IPS-15b (cell line): ENCODE measurements at regions not wholly inside any gene's neighbourhood (a gene's known extent, or its start where the extent isn't known, plus 50 kb on each side); places are given as distances from the start of the nearest gene placed in this dataset.
"Not testable (repeated sequence)": the region's sequence is repeated elsewhere in the genome, so short reads cannot be mapped to it uniquely, and the experiment has no call there.

Experiments
- H3K27me3 ChIP-seq: one replicate; pipeline ENCODE4 v1.6.1; 2013; ENCODE audit warnings: low read length; ENCODE audit not compliant: control insufficient read depth, insufficient read depth
- H3K36me3 ChIP-seq: one replicate; pipeline ENCODE4 v1.6.1; 2013; ENCODE audit warnings: low read length; ENCODE audit not compliant: control insufficient read depth, insufficient read depth
- H3K4me1 ChIP-seq: one replicate; pipeline ENCODE4 v1.6.1; 2013; ENCODE audit warnings: mild to moderate bottlenecking, low read length; ENCODE audit not compliant: control insufficient read depth, insufficient read depth
- H3K4me3 ChIP-seq: one replicate; pipeline ENCODE4 v1.5.1; 2013; ENCODE audit warnings: low read depth, low read length
- H3K9ac ChIP-seq: one replicate; pipeline ENCODE4 v1.6.1; 2013; ENCODE audit warnings: low read depth, mild to moderate bottlenecking, low read length
- H3K9me3 ChIP-seq: one replicate; pipeline ENCODE4 v1.6.1; 2013; ENCODE audit warnings: mild to moderate bottlenecking, low read length; ENCODE audit not compliant: control insufficient read depth, insufficient read depth

DNA sequence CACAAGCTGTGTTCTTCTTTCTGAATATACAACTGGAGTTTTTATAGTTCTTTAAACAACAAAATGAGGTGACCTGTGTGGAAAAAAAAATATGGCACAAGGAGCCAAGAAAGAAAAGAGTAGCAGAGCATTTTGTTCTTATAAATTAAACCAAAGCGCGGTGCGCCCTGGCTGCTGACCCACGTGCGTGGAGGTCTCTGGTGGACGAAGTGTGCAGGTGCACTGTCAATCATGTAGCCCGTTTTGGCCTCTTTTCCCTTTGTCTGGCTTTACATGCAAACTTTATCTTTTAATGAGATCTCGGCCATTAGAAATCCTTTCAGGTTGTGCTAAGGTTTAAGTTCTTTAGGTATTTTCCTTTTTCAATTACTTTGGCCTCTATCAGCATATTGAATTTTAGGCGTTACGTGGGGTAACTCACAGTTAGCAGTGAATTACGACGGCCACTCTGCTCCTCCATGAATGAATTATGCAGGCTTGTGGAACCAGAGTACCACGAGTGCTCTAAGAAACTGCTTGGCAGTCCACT lies 443.9 kb upstream of the SLC10A2 start:
- Histone ChIP-seq H3K27me3 (no peaks in the 10 kb centered on the region), H3K9ac (no peak overlapping the region), H3K4me1 (no peaks in the 10 kb centered on the region), H3K9me3 (no peaks in the 10 kb centered on the region), H3K36me3 (no peaks in the 10 kb centered on the region), H3K4me3 (no peak overlapping the region)

DNA sequence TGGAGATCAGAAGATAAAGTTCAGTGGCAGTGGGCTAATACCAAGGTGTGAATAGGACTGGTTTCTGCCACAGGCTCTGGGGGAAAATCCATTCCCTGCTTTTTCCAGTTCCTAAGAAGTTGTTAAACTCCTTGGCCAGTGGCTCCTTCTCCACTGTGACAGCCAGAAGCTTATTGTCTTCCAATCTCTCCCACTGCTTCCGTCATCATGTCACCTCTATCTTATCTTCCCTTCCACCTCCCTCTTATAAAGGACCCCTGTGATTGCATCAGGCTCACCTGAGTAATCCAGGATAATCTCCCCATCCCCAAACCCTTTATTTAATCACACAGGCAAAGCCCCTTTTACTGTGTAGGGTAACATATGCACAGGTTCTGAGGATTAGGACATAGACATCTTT lies 431.2 kb upstream of the SLC10A2 start:
- H3K9me3 ChIP-seq: no peaks in the 10 kb centered on the region
- H3K36me3 ChIP-seq: no peaks in the 10 kb centered on the region
- no peaks in the 10 kb centered on the region for H3K4me1 ChIP-seq
- no peaks in the 10 kb centered on the region for H3K27me3 ChIP-seq
- H3K9ac ChIP-seq: no peak overlapping the region
- no peak overlapping the region for H3K4me3 ChIP-seq

DNA sequence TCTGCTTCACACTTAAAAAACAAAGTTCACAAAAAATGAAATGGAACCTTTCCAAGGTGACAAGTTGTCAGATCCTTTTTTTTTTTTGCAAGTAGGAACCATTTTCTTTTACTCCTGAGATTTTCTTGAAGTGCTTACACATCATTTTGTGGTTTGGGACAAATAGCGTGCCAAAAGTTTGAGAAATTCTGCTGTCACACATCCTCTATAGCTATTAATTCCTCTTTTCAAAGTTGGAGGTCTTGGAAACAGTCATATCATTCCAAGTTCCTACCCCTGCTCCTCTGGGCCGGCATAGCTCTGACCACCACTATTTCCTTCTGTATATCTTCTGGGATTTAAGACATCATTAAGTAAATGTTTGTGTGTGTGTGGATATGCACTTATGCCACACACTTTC lies 421.6 kb upstream of the SLC10A2 start:
- no peak overlapping the region for H3K4me3 ChIP-seq
- no peaks in the 10 kb centered on the region for H3K36me3 ChIP-seq
- no peaks in the 10 kb centered on the region for H3K27me3 ChIP-seq
- no peak overlapping the region for H3K9ac ChIP-seq
- H3K4me1 ChIP-seq: no peaks in the 10 kb centered on the region
- no peaks in the 10 kb centered on the region for H3K9me3 ChIP-seq

DNA sequence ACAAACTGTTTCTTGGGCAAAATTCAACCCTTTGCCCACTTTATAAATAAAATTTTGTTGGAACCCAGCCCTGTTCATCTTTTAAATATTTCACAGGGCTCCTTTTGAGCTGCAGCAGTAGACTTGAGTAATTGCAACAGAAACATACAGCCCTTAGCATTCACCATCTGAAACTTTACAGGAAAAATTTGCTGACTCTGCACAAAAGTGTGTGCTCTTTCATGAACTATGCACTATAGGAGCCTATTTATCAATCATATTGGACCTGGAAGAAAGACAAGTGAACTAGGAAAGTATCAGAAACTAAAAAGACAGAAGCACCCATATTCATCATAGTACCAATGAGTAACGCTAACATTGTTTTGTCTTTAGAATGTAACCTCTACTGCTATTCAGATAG lies 406.9 kb upstream of the SLC10A2 start:
- no peaks in the 10 kb centered on the region for H3K4me1 ChIP-seq
- H3K9me3 ChIP-seq: no peaks in the 10 kb centered on the region
- no peak overlapping the region for H3K4me3 ChIP-seq
- no peaks in the 10 kb centered on the region for H3K27me3 ChIP-seq
- no peak overlapping the region for H3K9ac ChIP-seq
- no peaks in the 10 kb centered on the region for H3K36me3 ChIP-seq

DNA sequence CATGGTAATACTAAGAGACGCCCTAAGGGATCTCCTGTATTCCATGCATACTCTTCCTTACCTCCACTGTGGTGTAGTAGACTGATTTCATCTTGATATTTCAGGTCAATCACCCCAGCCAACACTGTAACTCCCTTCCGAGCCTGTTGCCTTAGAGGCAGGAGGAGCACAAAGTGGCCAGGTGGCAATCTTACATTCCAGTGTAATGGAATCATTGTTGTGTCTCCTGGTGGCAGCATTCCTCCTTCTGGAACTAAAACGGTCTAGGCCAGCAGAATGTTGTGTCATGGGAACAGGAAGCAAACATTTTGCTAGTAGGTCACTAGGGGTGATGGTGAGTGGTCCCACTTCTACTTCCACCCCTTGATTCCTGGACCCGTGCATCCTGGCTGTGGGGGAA lies 405.7 kb upstream of the SLC10A2 start:
- Histone ChIP-seq H3K4me3 (no peak overlapping the region), H3K4me1 (no peaks in the 10 kb centered on the region), H3K9me3 (no peaks in the 10 kb centered on the region), H3K9ac (no peak overlapping the region), H3K36me3 (no peaks in the 10 kb centered on the region), H3K27me3 (no peaks in the 10 kb centered on the region)

DNA sequence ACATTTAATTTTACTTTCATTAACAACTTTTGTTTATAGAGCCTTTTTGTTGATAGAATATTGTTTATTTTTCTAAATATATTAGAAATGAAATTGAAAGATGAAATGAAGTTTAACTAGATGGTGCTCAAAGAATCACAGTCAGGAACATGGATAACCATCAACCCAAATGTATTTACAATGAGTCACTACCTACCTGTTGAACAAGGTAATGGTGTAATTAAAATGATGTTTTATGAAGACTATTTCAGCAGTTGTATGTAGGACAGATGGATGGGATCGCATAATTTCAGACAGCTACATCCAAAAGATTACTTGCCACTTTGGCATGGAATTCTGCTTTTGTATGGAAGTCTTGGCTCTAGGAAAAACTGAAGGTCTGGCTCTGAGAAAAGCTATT lies 403.6 kb upstream of the SLC10A2 start:
- H3K4me1 ChIP-seq: no peaks in the 10 kb centered on the region
- no peaks in the 10 kb centered on the region for H3K36me3 ChIP-seq
- H3K9ac ChIP-seq: no peak overlapping the region
- H3K27me3 ChIP-seq: no peaks in the 10 kb centered on the region
- H3K9me3 ChIP-seq: no peaks in the 10 kb centered on the region
- H3K4me3 ChIP-seq: no peak overlapping the region

DNA sequence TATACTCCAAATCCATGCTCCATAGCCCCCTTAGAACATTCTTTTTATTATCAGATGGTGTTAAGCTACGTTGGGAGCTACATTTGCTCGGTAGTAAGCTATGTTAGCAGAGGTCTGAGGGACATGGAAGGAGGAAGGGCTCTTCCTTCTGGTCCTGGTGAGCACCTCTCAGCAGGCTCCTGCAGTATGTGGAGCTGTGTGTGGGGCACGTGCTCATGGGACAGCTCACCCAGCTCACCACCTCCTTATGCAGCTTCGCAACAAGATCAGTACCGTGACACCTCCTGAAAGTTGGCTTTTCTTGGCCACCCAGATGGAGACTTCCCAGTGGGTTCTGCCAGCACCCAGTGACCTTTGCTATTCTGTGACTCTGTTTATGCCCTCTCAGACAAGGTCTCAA lies 400.5 kb upstream of the SLC10A2 start:
- Histone ChIP-seq H3K36me3 (no peaks in the 10 kb centered on the region), H3K9ac (no peak overlapping the region), H3K9me3 (no peaks in the 10 kb centered on the region), H3K27me3 (no peaks in the 10 kb centered on the region), H3K4me3 (no peak overlapping the region), H3K4me1 (no peaks in the 10 kb centered on the region)

DNA sequence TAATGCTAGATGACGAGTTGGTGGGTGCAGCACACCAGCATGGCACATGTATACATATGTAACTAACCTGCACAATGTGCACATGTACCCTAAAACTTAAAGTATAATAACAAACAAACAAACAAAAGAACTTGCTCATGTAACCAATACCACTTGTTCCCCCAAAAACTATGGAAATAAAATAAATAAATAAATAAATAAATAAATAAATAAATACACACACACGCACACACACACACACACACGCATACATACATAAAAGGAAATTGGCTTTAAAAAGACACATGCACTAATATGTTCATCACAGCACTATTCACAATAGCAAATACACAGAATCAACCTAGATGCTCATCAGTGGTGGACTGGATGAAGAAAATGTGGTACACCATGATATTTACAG lies 394.0 kb upstream of the SLC10A2 start:
- H3K4me1 ChIP-seq, H3K36me3 ChIP-seq, H3K9me3 ChIP-seq, H3K4me3 ChIP-seq, H3K9ac ChIP-seq, H3K27me3 ChIP-seq: not testable (repeated sequence)

DNA sequence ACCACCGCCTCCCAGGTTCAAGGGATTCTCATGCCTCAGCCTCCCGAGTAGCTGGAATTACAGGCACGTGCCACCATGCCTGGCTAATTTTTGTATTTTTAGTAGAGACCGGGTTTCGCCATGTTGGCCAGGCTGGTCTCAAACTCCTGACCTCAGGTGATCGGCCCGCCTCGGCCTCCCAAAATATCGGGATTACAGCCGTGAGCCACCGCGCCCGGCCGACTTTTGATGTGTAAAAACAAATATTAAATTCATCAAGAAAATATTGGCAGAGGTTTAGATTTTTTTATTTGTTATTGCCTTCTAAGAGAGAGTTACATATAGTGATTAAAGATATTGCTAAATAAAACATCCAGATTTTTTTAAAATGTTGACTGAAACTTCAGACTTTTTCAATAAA lies 390.8 kb upstream of the SLC10A2 start:
- H3K36me3 ChIP-seq, H3K9me3 ChIP-seq, H3K27me3 ChIP-seq, H3K9ac ChIP-seq, H3K4me1 ChIP-seq, H3K4me3 ChIP-seq: not testable (repeated sequence)

DNA sequence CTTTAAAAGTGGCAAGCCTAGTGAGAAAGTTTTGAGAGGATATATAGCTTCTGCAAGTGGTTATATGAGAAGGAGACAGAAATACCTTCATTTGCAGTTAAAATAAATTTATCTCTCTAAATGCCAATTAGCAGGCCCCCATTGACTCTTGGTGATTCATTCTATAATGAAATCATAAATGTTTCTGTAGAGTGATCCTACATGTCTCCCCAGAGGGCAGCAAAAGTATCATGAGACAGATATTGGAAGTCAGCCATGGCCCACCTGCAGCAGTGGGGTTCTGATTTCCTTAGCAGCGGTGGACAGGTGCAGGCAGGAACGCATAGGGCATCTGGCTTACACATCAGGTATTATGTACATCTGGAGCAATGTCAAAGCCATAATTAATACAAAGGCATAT lies 385.4 kb upstream of the SLC10A2 start:
- Histone ChIP-seq H3K4me3 (no peak overlapping the region), H3K9me3 (no peaks in the 10 kb centered on the region), H3K4me1 (no peaks in the 10 kb centered on the region), H3K9ac (no peak overlapping the region), H3K36me3 (no peaks in the 10 kb centered on the region), H3K27me3 (no peaks in the 10 kb centered on the region)

DNA sequence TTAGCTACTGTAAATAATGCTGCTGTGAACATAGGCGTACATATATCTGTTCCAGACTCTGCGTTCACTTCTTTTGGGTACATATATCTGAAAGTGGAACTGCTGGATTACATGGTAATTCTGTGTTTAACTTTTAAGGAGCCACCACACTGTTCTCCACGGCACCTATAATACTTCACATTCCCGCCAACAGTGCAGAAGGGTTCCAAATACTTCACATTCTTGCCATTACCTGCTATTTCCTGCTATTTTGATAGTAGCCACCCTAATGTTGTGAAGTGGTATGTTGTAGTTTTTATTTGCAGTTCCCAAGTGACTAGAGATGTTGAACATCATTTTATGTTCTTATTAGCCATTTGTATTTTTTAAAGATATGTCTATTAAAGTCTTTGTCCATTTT lies 377.4 kb upstream of the SLC10A2 start:
- Histone ChIP-seq H3K9me3 (no peaks in the 10 kb centered on the region), H3K4me3 (no peak overlapping the region), H3K27me3 (no peaks in the 10 kb centered on the region), H3K9ac (no peak overlapping the region), H3K36me3 (no peaks in the 10 kb centered on the region), H3K4me1 (no peaks in the 10 kb centered on the region)

DNA sequence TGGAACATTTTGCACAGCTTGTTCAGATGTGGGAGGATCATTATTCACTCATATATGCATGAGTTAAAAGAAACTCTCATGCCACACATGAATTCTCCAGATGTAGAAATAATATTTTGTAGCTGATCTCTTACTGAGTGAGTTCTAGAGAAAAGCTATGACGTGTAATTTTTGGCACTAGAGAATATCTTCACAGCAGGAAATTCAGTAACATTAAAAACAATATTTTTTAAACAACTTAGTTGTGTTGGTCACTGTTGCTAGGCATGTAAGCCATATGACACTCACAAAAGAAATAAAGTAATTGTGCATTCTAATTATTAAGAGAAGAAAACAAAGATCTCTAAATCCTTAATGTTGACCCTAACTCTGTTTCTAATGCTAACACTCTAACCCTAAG lies 371.4 kb upstream of the SLC10A2 start:
- H3K9ac ChIP-seq: no peak overlapping the region
- no peak overlapping the region for H3K4me3 ChIP-seq
- no peaks in the 10 kb centered on the region for H3K9me3 ChIP-seq
- no peaks in the 10 kb centered on the region for H3K36me3 ChIP-seq
- H3K27me3 ChIP-seq: no peaks in the 10 kb centered on the region
- no peaks in the 10 kb centered on the region for H3K4me1 ChIP-seq
